ENCODE measurements at regions not wholly inside any gene's neighbourhood (a gene's known extent, or its start where the extent isn't known, plus 50 kb on each side); places are given as distances from the start of the nearest gene placed in this dataset.

GRCh38 chr12:33752854-33753253, 269.4 kb upstream of the ALG10 start:
- CTCF ChIA-PET = no interaction called here
- TF ChIP-seq ZBTB7A (tag by site-specific recombination; IDR thresholded peaks at IDR 0.05; ENCODE audit: low read depth) = no peak
- no peak for TF ChIP-seq REPIN1 (tag by site-specific recombination; IDR thresholded peaks at IDR 0.05; ENCODE audit: low read depth)
- no peak for TF ChIP-seq ZNF76 (tag by site-specific recombination; IDR thresholded peaks at IDR 0.05; ENCODE audit: borderline replicate concordance, low read depth)
- TF ChIP-seq ZNF580 (tag by site-specific recombination; IDR thresholded peaks at IDR 0.05) = no peak
- TF ChIP-seq, protein P1, sequence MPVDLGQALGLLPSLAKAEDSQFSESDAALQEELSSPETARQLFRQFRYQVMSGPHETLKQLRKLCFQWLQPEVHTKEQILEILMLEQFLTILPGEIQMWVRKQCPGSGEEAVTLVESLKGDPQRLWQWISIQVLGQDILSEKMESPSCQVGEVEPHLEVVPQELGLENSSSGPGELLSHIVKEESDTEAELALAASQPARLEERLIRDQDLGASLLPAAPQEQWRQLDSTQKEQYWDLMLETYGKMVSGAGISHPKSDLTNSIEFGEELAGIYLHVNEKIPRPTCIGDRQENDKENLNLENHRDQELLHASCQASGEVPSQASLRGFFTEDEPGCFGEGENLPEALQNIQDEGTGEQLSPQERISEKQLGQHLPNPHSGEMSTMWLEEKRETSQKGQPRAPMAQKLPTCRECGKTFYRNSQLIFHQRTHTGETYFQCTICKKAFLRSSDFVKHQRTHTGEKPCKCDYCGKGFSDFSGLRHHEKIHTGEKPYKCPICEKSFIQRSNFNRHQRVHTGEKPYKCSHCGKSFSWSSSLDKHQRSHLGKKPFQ (tag by site-specific recombination; IDR thresholded peaks at IDR 0.05) = no peak
- no peak for TF ChIP-seq KLF1 (tag by site-specific recombination; IDR thresholded peaks at IDR 0.05)
- no peak for TF ChIP-seq OVOL3 (tag by site-specific recombination; IDR thresholded peaks at IDR 0.05)
- no peak for TF ChIP-seq ZNF391 (tag by site-specific recombination; IDR thresholded peaks at IDR 0.05; ENCODE audit: borderline replicate concordance, low read depth)
- no peak for TF ChIP-seq ZNF530 (tag by site-specific recombination; IDR thresholded peaks at IDR 0.05; ENCODE audit: low read depth)
- no peak for TF ChIP-seq SP2 (tag by site-specific recombination; IDR thresholded peaks at IDR 0.05)
- TF ChIP-seq ZNF549 (tag by site-specific recombination; IDR thresholded peaks at IDR 0.05) = no peak
- no peak for TF ChIP-seq ZNF513 (tag by site-specific recombination; IDR thresholded peaks at IDR 0.05)
- H3K4me1 ChIP-seq (ENCODE audit: control insufficient read depth, insufficient read depth, low read length) = no peaks in the 10 kb centered on the region
- no peaks in the 10 kb centered on the region for H3K36me3 ChIP-seq (ENCODE audit: control insufficient read depth in 2 of 2, insufficient read depth in 1 of 2, low read length in 2 of 2)
- H3K9me3 ChIP-seq (ENCODE audit: control insufficient read depth, insufficient read depth, low read depth, low read length) = no peaks in the 10 kb centered on the region
- H3K4me3 ChIP-seq (ENCODE audit: low read depth, low read length) = no peak overlapping the region
- H3K27ac ChIP-seq (ENCODE audit: extremely low read depth, low read depth, low read length) = no peak overlapping the region
- POLR2A ChIA-PET = no interaction called here

DNA sequence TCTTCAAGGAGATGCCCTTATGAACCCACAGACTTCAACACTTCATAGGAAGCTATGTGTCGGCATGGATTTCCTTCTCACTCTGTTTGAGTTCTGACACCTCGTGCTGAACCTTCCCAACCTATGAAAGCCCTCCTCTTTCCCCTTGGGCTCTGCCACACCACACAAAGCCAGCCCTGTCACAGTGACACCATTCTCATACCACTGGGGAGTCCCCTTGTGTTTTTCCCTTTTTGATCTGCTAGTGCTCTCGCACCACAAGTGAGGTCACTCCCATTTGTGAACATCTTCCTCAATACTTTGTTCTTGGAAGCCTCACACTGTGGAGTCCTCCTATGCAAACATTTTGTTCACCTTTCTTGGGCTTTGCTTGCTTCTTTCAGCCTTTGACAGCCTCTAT, 264.6 kb upstream of the ALG10 start:
- Histone ChIP-seq H3K4me3 (ENCODE audit: low read depth, low read length) (no peak overlapping the region), H3K4me1 (ENCODE audit: control insufficient read depth, insufficient read depth, low read length) (no peaks in the 10 kb centered on the region), H3K9me3 (ENCODE audit: control insufficient read depth, insufficient read depth, low read depth, low read length) (no peaks in the 10 kb centered on the region), H3K36me3 (ENCODE audit: control insufficient read depth in 2 of 2, insufficient read depth in 1 of 2, low read length in 2 of 2) (no peaks in the 10 kb centered on the region), H3K27ac (ENCODE audit: extremely low read depth, low read depth, low read length) (no peak overlapping the region)
- POLR2A ChIA-PET = no interaction called here
- TF ChIP-seq ZNF292 (tag by site-specific recombination; IDR thresholded peaks at IDR 0.05; ENCODE audit: borderline replicate concordance, low read depth) (no peak), ZBTB49 (tag by site-specific recombination; IDR thresholded peaks at IDR 0.05; ENCODE audit: low read depth) (no peak), ZNF19 (tag by site-specific recombination; IDR thresholded peaks at IDR 0.05; ENCODE audit: low read depth) (no peak), HOXD13 (CRISPR knock-in tag; IDR thresholded peaks at IDR 0.05; ENCODE audit: borderline replicate concordance) (no peak), INSM2 (tag by site-specific recombination; IDR thresholded peaks at IDR 0.05) (no peak), ZNF266 (tag by site-specific recombination; IDR thresholded peaks at IDR 0.05; ENCODE audit: low read depth) (no peak), ZNF610 (tag by site-specific recombination; IDR thresholded peaks at IDR 0.05; ENCODE audit: borderline replicate concordance) (no peak)
- CTCF ChIA-PET = no interaction called here
